ENCODE measurements at regions not wholly inside any gene's neighbourhood (a gene's known extent, or its start where the extent isn't known, plus 50 kb on each side); places are given as distances from the start of the nearest gene placed in this dataset.

- DNase-seq (ENCODE audit: extremely low read depth in 1 of 2, low read depth in 1 of 2) = no peak
Observed at GRCh38 chr22:22391543-22391942, 117.0 kb downstream of the ZNF280B start.

DNA sequence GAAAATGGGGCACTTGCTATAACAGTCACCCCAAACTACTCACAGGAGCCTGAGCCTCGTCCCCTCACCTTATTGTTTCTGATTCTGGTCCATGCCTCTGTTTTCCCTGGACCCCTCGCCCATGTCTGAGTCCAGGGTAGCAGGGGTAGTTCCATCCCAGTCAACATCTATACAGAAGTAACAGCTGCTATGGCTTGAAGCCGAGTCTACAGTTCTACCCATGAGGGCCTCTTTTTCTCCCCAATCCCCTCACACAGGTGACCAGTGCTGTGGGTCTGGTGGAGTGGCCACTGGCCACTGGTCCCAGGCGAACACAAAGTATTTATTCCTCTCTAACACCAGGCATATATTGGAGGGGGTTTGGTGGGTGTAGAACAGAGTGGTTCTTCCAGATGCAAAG is 116.4 kb downstream of the ZNF280B start:
- no peak for DNase-seq (ENCODE audit: extremely low read depth in 1 of 2, low read depth in 1 of 2)

DNA sequence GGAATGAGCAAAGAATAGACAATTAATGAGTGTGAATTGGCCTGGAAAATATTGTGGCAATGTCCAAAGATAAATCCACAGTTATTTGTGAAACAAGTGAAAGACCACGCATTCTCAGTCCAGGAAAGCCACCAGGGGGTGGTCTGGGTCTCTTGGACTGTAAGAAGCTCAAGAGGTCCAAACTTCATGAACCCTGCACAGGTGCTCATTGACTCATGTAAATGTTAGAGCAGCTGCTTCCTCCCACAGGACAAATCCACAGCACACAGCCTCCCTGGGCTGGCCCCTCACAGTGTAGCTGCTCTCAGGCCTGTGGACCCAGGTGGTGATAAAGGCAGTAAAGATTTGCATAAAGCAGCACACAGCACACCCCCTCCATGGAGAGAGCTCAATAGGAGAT is 114.0 kb downstream of the ZNF280B start:
- no peak for DNase-seq (ENCODE audit: extremely low read depth in 1 of 2, low read depth in 1 of 2)

- no peak for DNase-seq (ENCODE audit: extremely low read depth in 1 of 2, low read depth in 1 of 2)
Observed at GRCh38 chr22:22395245-22395644, 113.3 kb downstream of the ZNF280B start.

DNA sequence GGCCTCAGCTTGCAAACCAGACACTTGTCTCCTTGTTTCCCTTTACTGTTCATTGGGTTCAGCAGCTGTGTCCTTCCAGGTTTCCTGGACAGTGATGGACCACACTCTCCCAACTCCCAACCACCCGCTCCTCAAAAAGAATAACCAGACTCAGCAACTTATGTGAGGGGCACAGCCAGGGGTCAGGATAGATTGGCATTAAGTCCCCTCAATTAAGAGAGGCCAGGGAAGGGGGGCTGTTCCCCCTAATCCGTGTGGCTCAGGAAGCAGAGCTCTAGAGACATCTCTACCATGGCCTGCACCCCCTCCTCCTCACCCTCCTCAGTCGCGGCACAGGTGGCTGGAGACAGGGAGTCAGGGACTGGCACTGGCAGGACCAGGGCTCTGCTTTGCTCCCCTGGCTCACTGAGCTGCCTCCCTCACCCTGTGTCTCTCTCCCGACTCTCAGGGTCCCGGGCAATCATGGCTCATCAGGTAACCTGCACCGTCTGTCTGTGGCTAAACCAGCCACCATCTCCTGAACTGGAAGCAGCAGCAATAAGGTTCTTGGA is 111.7 kb downstream of the ZNF280B start:
- no peak for DNase-seq (ENCODE audit: extremely low read depth in 1 of 2, low read depth in 1 of 2)

- no peak for DNase-seq (ENCODE audit: extremely low read depth in 1 of 2, low read depth in 1 of 2)
Observed at GRCh38 chr22:22397292-22397870, 111.2 kb downstream of the ZNF280B start.

DNA sequence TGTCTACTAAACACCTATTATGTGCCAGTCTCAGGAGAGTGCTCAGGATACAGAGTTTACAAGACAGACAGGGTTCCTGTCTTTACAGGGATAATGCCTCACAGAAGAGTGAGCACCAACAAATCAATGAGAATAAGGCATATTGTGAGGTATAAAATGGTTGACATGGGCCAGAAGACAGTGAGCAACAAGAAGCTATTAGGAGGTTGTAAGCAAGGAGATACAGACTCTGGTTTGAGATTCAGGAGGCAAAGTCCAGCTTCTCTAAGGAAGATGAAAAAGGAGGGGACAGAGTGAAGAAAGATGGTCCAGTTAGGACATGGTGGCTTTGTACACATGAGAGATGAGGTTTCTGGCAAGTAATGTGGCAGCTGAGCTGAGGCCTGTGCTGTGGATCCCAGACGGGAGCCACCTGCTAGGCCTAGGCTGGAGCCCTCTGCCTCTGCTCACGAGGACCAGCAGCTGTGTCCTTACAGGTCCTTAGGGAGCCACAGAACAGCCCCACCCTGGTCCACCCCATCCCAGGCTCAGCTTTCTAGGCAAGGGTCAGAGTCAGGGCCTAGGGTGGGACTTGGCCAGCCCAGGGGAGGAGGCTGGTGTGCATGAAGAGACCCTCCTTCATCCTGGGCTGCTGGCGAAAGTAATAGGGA is 110.5 kb downstream of the ZNF280B start:
- DNase-seq (ENCODE audit: extremely low read depth in 1 of 2, low read depth in 1 of 2) = no peak

DNA sequence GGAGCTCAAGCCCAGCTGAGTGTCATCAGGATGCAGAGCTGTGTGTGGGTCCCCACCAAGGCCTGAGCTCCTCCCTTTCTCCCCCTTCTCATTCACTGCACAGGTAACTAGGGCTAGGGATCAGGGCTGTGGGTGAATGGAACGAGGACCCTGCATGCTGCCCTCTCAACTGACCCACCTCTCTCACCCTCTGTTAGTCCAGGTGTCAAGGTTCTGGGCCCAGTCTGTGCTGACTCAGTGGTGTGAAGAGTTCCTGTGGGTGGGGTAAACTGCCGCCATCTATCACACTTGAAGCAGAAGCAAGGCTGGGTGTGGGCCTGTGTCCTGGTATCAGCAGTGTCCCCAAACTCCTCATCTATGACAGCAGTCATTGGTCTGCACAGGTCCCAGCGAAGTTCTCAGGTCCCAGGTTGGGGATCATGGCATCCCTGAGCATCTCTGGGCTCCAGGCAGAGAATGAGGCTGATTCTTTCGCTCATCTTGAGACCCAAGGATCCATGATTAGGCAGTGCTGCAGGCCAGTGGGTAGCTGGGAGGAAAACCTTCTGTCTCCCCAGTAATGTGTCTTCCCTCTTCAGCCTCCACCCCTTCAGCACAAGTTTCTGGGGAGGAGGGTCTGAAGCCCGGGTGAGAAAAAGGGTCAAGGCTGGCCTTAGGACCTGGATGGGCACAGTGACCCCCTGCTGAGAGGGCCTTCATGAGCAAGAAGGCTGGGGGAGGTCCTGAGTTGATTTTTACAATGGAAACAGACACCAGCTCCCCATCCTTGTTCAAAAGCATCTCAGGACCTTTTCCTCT is 109.8 kb downstream of the ZNF280B start:
- no peak for DNase-seq (ENCODE audit: extremely low read depth in 1 of 2, low read depth in 1 of 2)

- no peak for DNase-seq (ENCODE audit: extremely low read depth in 1 of 2, low read depth in 1 of 2)
Observed at GRCh38 chr22:22400099-22400498, 108.4 kb downstream of the ZNF280B start.

GRCh38 chr22:22400964-22401363 is 107.6 kb downstream of the ZNF280B start:
- DNase-seq (ENCODE audit: extremely low read depth in 1 of 2, low read depth in 1 of 2) = no peak

GRCh38 chr22:22401381-22401780 is 107.2 kb downstream of the ZNF280B start:
- no peak for DNase-seq (ENCODE audit: extremely low read depth in 1 of 2, low read depth in 1 of 2)

GRCh38 chr22:22403306-22403705 is 105.2 kb downstream of the ZNF280B start:
- DNase-seq (ENCODE audit: extremely low read depth in 1 of 2, low read depth in 1 of 2) = no peak

DNA sequence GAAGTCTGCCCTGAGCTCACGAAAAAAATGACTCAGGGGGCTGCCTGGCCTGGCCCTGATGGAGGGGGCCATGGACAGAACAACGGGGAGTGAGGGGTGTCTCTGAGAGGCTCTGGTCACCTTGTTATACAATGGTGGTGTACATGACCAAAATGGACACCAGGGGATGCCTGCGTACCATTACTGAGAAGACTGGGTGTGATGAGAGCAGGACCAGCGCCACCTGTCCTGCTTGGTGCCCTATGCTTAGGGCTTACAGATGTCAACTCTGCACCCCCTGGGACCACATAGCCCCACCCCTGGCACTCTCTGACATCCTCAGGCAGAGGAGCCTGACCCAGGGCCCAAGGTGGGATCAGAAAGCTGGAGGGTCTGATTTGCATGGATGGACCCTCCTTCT is 104.8 kb downstream of the ZNF280B start:
- DNase-seq (ENCODE audit: extremely low read depth in 1 of 2, low read depth in 1 of 2) = no peak

DNA sequence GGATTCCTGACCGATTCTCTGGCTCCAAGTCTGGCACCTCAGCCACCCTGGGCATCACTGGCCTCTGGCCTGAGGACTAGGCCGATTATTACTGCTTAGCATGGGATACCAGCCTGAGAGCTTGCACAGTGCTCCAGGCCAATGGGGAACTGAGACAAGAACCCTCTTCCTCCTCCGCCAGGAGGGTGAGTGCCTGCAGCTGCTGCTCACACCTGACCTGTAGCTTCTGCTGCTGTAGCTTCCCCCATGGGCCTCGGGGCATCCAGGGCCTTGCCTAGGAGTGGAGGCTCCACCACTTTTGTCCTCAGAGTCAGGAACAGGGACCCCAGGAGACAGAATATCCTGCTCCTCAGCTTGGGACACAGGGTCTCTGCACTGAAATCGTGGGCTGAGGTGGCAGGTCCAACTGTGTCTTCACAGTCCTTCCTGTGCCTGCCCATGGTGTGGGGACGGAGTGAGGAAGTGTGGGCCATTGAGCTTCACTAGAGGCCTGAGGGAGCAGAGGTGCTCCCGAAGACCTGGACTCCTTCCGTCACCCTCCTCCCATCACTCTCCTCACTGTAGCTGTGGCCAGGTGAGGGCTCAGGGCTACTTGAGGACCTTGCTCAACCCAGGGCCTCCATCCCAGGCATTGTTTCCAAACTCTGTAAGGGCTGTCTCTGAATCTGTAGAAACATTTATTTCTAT is 103.8 kb downstream of the ZNF280B start:
- DNase-seq (ENCODE audit: extremely low read depth in 1 of 2, low read depth in 1 of 2) = no peak

- DNase-seq (ENCODE audit: extremely low read depth in 1 of 2, low read depth in 1 of 2) = no peak
Observed at GRCh38 chr22:22406445-22407027, 102.0 kb downstream of the ZNF280B start.

DNA sequence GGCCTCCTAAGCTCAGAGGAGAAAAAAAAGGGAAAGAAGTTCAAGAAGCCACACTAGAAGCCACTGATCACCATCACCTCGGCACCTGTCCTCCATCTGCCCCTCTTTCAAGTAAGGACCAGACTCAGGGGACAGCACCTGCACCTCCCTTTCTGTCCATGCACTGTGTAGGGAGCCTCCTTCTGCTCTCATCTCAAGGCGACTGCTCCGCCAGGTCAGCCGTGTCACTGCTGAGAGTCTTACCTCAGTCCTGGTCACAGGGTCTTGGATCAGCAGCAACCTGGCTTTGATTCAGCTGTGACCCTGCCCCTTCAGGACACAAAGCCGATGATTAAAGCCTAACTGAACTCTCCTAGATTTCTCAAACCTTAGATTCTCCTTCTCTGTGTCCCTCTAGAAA is 101.5 kb downstream of the ZNF280B start:
- DNase-seq (ENCODE audit: extremely low read depth in 1 of 2, low read depth in 1 of 2) = no peak

- no peak for DNase-seq (ENCODE audit: extremely low read depth in 1 of 2, low read depth in 1 of 2)
Observed at GRCh38 chr22:22408269-22408668, 100.3 kb downstream of the ZNF280B start.

DNA sequence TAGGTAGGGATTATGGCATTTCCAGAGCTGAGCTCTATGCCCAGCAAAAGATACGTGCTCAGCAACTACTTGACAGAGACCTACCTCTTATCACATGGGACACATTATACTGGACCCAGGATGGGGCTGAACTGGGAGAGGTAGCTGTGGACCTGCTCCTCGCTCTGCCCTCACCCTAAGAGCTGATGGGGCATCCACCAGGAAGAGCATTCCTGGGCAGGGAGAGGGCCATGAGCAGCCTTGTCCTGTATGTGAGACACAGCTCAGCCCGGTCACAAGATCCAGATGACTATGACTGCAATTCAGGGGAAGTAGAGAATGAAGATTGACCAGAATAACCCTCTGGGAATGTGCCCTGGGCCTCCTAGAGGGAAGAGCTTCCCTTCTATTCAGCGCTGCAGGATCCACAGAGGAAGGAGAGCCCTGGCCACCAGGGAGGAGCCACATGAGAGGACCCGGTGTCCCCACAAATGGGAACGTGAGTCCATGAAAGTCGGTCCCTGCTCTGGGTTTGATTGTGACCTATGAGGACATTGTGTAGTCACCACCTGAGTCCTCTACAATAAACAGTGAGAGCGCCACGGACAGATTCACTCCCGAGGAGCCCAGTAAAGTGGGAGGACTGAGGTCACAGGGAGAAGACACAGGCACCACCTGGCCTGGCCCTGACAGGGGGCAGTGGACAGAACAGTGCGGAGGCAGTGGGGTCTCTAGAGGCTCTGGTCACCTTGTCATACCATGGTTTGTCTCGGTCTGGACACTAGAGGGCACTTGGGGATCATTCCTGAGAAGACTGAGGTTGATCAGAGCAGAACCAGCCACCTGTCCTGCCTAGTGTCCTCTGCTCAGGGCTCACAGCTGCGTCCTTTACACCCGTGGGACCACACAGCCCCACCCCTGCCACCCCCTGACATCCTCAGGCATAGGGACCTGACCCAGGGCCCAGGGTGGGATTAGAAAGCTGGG is 99.5 kb downstream of the ZNF280B start:
- no peak for DNase-seq (ENCODE audit: extremely low read depth in 1 of 2, low read depth in 1 of 2)

- no peak for DNase-seq (ENCODE audit: extremely low read depth in 1 of 2, low read depth in 1 of 2)
Observed at GRCh38 chr22:22410121-22410520, 98.4 kb downstream of the ZNF280B start.

GRCh38 chr22:22410677-22411076 is 97.9 kb downstream of the ZNF280B start:
- DNase-seq (ENCODE audit: extremely low read depth in 1 of 2, low read depth in 1 of 2) = no peak

Measured in stimulated activated CD8-positive, alpha-beta memory T cell treated with anti-CD3 and anti-CD28 coated beads, Interleukin-7, amount 100 ng/mL, for 48 hours (primary cell).